DND-41 (cell line): ENCODE measurements at regions not wholly inside any gene's neighbourhood (a gene's known extent, or its start where the extent isn't known, plus 50 kb on each side); places are given as distances from the start of the nearest gene placed in this dataset.

Experiments used
- CTCF ChIP-seq: IDR thresholded peaks from 2 replicates; pipeline ENCODE4 v1.5.1; 2012; ENCODE audit warnings: borderline replicate concordance, low read length, moderate library complexity, mild to moderate bottlenecking; ENCODE audit not compliant: poor library complexity, severe bottlenecking; ENCODE audit errors: extremely low read depth
- EZH2 ChIP-seq: IDR thresholded peaks from 3 replicates; pipeline ENCODE4 v1.6.1; 2012; ENCODE audit warnings: borderline replicate concordance, low read depth, mild to moderate bottlenecking, moderate library complexity, low read length, inconsistent platforms; ENCODE audit not compliant: severe bottlenecking

DNA sequence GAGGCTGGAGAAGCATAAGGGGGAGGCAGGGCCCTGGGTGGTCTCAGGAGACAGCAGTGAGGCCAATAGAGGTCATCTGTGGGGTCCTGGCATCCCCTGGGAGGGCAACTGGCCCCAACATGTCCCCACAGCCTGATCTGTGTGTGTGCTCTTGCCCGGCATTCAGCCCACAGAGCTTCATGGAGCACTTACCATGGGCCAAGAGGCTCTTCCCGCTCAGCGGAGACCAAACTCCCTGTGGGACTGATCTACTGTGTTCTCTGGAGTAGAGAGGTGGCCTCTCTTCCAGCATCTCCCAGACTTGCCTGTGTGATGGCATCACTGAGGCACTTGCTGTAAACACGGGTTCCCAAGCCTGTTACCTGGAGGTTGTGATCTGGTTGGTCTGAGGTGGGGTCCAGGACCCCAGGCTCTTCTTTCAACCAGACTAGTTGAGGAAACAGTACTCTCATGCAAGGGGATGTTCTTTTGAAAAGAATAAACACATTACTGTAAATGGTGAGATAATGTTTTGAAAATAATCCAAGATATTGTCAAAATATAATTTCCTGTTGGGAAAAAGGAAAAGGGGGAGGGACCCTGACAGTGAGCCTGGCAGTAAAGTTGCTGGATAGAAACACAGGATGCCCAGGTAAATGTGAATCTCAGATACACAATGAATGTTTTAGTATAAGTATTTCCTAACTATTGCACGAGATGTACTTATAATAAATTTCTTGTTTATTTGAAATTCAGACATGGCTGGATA is 67.6 kb downstream of the SOWAHC start:
- TF ChIP-seq CTCF, result no peak
- TF ChIP-seq EZH2, result no peak
